HuH-7 (cell line): ENCODE measurements at regions not wholly inside any gene's neighbourhood (a gene's known extent, or its start where the extent isn't known, plus 50 kb on each side); places are given as distances from the start of the nearest gene placed in this dataset.

Experiments used
- DNase-seq: peaks from one replicate; pipeline ENCODE4 v3.0.0; 2011; ENCODE audit warnings: low spot score

DNA sequence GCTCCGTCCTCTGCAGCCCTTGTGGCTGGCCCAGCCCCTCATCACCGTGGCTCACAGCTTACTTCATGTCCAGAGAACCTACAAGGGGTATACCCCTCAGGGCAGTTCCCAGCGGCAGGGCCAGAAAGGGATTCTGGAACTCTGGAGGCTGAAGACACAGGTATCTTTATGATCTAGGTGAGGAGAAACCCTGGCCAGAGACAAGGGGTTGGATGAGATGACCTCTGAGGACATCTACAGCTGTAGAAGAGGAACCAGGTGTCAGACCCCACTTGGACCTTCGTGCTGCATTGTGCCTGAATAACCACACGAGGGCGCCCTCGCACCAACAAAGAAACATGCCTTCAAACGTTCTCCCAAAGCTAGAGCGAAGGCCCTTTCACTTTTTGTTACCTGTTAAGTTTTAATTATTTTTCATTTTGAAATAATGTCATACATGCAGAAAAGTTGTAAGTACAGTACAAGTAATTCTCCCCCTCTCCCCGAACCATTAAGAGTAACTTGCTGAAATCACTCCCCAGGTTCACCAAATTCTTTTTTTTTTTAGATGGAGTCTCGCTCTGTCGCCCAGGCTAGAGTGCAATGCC, 118.7 kb upstream of the SMAD3 start:
- peak; percentile 80 for DNase-seq

DNA sequence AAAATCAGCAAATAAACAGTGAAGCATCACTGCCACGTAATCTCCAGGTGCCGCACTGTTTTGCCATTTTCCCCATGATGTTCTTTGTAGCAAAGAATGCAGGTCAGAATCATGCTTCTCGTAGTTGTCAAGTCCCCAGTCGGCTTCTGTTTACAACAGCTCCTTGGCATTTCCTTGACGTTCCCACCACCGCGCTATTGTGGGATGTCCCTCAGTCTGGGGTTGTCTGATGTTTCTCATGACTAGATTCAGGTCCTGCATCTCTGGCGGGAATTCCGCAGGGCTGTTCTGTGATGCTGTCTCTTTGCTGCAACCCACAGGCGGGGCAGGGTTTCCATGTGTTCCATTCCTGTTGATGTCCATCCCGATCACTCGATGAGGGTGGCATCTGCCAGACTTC, 117.9 kb upstream of the SMAD3 start:
- DNase-seq, result no peak

DNA sequence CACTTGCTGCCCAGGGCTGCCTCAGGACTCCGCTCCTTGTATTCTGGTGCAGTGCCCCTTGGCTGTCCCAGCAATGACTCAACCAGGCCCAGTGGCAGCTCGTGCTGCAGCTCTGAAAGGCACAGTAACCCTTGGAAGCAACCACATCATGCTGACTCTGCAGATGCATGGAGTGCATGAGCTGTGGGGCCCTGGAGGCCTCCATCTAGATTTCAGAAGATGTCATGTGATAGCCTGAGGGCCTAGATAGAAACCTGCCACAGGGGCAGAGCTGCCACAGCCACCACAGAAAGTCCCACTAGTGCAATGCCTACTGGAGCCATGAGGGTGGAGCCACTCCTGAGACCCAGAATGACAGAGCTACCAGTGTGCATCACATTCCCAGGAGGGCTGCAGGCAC, 117.1 kb upstream of the SMAD3 start:
- DNase-seq, result no peak

DNA sequence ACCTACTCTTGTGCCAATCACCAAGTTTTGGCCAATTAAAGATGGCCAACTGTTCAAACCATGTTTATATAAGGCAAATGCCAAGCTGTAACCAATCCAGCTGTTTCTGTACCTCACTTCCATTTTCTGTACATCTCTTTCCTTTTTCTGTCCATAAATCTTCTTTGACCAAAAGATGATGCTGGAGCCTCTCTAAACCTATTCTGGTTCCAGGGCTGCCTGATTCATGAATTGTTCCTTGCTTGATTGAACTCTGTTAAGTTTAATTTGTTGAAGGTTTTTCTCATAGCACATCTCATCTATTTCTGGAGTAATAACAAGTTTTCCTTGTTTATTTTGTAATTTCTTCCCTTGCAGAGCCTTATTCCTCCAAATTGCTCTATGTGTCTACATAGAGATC, 115.3 kb upstream of the SMAD3 start:
- DNase-seq, result no peak

DNA sequence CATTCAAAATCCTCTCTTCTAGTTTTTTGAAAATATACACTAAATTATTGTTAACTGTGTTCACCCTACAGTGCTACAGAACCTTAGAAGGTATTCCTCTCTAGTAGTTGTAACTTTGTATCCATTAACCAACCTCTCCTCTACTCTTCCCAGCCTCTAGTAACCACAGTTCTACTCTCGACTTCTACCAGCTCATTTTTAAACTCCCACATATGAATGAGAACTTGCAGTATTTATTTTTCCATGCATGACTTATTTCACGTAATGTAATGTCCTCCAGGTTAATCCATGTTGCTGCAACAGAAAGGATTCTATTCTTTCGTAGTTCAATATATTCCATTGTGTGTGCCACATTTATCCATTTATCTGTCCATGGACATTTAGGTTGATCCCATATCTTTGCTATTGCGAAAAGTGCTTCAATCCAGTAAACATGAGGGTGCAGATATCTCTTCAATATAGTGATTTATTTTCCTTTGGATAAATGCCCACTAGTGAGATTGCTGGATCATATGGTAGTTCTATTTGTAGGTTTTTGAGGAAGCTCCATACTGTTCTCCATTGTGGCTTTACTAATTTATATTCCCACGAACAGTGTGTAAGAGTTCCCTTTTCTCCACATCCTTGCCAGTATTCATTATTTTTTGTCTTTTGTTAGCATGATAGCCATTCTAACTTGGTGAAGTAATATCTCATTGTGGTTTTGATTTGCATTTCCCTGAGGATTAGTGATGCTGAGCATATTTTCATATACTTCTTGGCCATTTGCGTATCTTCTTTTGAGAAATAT, 113.7 kb upstream of the SMAD3 start:
- DNase-seq, result no peak

DNA sequence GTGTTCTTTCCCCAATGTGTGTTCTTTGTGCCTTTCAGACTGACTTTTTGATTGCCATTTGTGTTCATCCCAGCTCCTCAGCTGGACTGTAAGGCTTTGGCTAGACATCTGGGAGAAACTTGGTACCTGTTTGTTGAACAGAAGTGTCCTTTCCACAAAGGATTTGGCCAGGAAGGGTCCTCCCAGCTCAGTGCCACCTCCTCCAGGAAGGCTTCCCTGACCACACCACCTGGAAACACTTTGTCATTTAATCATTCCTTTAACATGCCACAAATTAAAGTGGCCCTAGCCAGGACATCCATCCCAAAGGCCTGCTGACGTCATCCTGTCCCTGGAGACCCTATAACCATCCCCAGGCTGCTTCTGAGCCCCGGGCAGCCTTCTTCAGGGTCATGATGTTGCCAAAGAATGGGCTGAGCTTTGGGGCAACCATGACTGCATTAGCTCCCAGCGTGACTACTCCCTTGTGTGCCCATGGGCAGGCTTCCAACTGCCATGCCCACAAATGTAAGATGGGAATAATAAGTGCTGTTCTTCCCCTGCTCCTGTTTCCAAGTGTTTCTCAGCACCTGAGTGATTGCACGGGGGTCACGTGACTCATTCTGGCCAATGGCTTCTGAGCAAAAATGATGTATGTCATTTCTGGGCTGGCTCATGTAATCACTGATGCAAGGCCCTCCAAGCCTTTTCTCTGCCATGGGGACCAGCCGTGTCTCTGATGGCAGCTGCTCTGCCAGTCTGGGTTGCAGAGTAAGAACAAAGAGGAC, 112.5 kb upstream of the SMAD3 start:
- DNase-seq, result no peak

DNA sequence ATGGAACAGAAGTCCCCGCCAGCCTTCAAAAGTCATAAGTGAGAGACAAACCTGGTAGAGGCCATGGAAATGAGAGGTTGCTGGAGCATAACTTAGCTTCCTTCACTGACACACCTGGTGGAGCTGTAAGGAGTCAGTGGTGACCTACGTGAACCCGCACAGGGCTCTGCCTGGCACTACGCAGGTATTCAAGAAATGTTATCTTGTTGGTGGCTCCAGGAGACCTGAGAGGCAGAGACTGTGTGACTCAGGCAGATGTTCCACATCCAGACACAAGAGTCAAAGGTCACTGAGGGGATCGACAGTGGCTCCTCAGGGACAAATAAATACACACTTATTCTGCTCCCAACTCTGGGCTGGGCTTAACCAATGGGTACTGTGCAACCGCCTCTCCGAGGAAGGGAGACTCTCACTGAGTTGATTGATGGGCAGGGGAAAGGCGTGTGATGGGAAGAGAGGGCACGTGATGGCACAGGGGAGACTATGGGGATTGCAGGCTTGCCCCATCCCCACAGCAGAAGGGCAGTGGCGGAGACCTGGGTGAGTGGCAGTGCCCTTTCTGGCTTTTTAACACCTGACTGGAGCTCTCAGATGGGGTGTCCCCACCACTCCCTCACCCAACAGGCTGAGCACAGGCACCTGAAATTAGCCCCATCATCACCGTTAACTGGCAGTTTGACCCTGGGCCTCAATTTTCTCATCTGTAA, 111.7 kb upstream of the SMAD3 start:
- DNase-seq, result no peak

DNA sequence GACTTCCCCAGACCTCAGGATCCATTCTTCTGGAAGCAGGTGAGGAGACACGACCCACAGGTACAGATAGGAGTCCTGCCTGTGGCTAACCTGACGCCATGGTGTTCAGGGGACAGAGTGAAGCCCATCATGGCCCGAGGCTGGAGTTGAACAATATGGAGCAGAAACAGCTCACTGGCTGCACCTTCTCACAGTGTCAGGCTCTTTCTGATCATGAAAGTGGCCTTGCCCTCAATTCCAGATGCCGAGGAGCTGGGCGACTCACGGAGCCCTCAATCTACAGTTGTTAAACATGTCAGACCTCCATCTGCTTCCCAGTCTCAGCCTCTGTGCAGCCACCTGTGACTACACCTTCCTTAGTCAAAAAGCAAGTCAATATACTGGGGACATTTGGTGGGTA, 110.8 kb upstream of the SMAD3 start:
- no peak for DNase-seq

DNA sequence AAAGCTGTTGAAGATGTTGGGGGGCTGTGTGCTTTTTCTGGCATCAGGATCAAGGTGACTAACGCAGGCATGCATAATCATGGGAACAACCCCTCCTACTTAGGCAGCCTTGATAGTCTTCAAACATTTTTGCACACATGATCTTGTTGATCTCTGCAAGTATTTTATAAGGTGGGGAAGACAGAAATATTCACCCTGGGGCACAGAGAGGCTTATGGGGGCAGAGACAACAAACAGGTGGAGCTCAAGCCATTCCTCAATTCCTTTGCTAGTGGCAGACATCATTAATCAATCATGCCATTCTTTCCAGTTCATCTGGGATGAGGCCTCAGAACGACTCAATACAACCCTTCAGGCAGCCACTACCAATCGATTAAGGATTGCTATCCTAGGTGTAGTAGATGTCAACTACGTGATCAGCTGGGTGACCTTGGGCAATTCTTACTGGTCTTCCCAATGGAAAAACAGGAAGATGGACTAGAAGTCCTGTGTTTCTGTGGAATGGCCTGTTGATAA, 110.3 kb upstream of the SMAD3 start:
- no peak for DNase-seq

DNA sequence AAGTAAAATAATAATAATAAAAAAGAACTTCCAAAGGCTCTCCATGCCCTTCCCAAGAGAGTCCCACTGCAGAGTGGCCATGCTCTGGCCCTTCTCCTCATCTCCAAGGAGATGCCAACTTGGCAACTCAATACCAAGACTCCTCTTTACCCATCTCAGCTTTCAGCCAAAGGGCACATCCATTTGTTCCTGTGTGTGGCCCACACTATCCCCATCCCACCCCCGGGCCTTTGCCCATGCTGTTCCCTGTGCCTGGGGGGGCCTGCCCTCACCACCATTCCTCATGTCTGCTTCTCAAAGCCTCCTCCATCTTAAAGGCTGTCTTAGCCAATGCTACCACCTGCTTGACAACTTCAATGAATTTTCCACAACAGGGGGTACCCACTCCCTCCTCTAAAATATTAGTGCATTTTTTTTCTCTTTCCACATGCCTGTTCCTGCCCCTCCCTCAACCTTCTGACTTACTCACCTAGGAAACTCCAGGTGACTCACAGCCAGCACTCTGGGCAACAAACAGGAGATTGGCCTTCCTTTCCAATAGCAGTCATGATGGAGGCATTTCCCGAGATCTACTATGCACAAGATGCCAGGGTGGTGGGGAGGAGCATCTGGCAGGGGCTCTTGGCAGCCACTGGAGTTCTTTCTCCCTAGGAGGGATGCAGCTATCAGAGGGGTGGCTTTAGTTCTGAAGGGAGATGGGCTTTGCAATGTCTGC, 109.4 kb upstream of the SMAD3 start:
- DNase-seq, result no peak

DNA sequence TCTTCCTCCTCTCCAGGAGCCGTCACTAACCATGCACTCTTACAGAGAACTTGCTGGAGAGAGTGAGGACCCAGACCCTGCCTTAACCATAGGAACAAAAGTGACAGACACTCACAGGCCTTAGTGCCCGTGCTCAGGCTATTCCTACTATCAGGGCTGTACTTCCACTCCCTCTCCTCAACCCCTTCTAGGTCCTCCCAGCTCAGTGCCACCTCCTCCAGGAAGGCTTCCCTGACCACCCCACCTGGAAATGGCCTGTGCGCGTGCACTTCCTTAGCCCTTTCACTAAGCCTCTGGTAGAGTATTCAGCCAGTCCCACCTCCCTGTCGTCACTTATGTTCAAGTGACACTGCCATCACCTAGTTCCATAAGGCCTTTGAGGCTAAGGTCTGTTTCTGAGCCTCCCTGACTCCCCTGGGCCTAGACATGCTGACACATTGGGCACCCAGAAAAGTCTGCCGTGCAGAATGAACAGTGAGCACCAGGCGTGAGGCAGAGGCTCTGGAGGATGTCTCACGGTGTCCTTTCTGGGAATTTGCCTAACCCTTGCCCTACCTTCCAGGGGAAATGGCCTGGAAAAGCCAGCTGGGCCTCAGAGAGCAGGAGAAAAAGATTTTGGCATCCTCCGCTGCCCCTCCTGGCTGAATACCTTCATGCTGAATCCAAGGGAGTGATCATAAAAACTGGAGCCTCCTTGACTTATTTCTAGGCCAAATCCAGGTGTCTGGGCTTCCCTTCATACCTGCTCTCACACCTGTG, 108.6 kb upstream of the SMAD3 start:
- no peak for DNase-seq

DNA sequence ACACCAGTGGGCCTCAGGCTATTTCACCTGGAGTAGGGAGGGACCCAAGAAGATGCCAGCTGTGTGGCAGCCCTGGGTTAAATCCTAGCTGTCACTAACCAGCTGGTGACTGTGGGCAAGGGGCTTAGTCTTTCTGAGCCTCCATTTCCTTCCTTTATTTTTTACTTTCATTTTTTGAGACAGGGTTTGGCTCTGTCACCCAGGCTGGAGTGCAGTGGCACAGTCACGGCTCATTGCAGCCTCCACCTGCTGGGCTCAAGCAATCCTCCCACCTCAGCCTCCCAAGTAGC, 108.0 kb upstream of the SMAD3 start:
- DNase-seq, result no peak

DNA sequence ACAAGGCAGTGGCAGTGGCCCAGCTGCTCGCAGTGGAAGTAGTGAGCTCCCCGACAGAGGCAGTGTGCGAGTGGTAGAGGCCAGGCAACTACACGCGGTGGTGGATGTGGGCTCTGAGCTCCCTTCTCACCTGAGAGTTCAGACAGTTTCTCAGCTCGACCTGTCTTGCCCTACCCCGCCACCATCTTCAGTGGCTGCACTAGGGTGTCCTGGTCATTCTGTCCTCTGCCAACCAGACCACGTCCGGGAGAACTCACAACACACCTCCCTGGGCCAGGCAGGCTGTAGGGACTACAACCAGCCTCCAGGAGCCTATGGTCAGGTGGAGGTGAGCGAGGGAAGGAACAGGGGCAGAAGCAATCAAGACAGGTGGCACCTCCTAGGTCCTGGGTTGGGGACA, 106.3 kb upstream of the SMAD3 start:
- no peak for DNase-seq

DNA sequence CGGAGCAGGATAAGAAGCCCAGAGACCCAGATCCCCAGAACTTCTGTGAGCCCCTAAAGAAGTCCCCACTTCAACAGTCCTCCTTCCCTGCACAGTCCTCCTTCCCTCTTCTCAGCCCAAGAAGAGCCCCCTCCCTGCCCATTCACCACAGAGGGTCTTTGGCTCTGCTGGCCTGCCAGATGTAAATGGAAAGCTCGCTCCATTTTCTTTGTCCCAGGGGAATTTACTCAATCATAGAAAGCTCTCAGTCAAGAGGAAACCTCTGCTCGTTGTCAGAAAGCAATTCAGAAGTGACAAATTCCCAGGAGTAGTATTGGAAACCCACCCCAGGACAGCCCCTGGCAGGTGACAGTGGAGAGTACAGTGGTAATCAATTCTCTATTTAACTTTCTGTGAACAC, 105.5 kb upstream of the SMAD3 start:
- DNase-seq, result no peak

DNA sequence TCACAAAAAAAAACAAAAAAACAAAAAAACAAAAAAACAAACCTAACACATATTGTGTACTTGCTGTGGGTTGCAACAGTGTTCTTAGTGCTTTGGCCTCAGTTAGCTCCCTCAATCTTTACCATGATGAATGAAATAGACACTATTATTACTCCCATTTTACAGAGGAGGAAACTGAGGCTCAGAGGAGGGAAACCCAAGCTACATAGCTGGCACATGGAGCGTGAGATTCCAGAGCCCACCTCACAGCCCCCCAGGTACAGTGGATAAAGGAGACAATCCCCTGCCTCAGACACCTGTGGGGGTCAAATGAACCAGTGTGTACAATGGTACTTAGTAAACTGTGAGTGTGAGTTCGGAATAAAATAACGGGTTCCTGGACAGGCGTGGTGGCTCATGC, 104.9 kb upstream of the SMAD3 start:
- DNase-seq, result no peak

DNA sequence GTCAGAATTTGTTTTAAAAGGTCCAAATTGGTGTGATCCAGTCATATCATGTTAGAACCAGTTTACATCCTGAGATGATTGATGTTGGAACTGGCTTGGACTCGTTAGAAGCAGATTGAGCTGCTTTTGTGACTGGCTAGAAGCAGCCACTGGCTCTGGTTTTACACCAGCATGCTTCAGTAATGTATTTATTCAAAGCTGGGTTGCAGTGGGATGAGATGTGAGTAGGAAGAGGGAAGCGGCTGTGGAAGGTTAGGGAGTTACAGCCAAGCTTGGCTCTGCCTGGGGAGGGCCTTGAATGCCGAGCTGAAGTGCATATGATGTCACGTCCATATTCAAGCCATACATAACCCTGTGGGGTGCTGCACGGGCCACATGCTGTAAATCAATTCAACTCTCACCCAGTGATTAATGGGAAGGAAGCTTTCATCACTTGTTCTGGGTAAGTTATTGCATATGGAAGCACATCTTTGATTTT, 104.0 kb upstream of the SMAD3 start:
- DNase-seq, result no peak

DNA sequence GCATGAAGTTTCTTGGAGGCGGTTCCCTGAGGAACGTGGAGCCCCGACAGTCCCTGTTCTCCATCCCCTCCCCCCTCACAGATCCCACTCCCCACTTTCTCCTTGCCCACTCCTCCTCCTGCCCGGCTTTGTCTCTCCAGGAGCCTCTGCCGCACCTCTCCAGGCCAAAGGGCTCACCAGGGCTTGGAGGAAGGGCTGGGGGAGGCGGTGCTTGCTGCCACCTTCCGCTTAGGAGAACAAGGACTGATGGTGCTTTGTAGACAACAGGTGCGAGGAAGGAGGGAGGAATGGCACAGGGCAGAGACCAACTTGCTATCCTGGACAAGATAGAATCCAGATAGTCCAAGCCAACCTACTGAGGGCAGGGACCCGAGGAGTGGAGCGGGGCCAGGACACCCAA, 103.5 kb upstream of the SMAD3 start:
- DNase-seq, result no peak

DNA sequence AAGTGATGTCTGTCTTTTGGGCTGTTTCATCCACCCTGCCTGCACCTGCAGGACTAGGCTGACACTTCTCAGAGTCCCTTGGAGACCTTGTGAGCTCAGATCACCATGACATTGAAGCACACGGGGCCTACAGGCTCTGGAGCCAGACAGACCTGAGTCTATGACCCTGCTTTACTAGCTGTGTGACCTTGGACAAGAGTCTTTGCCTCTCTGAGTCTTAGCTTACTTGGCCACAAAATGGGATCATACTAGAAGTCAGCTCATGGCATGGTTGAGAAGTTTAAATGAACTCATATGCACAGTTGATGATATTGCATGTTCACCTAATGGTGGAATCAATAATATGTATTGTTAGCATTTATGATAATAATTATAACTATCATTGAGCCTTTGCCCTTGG, 102.9 kb upstream of the SMAD3 start:
- DNase-seq, result no peak

DNA sequence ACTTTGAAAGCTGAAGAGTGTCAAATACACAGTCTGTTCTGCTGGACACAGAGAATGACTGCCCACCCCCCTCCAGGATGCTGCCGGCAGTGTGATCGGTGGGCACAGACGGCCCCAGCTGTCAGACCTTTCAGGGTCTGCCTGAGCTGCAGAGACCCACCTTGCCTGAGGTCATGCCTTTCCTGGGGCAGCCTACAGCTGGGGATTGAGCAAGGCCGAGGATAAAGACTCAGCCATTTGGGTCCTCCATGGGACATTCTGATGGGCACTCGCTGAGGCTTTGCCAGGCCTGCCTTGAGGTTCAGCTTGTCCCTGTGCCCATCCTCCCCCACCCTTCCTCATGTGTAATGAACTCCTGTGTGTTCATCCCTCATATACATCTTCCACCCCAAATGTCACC, 102.3 kb upstream of the SMAD3 start:
- DNase-seq, result no peak

DNA sequence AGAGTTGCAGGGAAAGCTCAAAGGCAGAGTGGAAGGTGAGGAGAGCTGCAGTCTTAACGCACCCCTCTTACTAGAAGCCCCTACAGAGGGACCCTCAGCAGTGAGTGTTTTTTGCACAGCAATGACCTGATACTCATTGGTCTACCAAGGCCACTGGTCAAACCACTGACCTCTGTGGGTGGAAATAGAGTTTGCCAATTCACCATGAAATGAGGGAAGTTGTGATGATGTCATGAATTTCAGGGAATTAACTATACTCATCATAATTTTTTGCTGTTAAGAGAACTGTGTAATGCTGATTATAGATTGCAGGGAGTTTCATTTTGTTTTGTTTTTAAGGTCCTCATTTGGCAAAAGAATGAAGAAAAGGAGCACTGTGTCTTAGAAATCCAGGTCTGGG, 101.7 kb upstream of the SMAD3 start:
- no peak for DNase-seq

DNA sequence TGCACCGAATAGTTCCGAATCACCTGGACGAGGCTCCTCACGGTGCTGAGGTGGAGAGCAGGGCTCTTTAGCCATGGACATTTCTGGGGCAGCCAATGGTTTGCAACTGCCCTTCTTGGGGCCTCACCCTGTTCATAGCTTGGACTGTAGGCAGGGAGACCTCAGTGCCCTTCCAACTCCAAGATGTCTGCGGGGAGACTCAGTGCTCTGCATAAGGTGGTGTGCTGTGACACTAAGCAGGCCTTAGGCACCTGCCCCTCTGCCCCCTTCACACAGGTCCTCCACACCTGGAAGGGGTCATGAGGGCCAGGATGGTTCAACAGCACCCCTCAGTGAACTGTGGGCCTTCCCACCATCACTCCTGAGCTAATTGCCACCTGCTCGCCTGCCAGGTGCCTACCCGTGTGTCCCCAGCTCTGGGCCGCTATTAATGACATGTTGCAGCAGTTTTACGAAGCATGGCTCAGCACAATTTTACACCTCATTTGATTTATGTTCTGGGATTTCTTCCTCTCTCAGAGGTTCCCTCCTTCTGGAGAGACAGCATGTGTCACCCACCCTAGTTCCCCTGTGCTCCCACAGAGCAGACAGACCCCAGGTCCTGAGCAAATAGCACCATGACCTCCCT, 101.2 kb upstream of the SMAD3 start:
- DNase-seq, result no peak
